Kasumi-1 (cell line): ENCODE measurements at regions not wholly inside any gene's neighbourhood (a gene's known extent, or its start where the extent isn't known, plus 50 kb on each side); places are given as distances from the start of the nearest gene placed in this dataset.

ENCODE experiments used
- DNase-seq, 2 experiments: peaks; one replicate each; lab custom pipeline; 2025; lab: John Stamatoyannopoulos, UW

DNA sequence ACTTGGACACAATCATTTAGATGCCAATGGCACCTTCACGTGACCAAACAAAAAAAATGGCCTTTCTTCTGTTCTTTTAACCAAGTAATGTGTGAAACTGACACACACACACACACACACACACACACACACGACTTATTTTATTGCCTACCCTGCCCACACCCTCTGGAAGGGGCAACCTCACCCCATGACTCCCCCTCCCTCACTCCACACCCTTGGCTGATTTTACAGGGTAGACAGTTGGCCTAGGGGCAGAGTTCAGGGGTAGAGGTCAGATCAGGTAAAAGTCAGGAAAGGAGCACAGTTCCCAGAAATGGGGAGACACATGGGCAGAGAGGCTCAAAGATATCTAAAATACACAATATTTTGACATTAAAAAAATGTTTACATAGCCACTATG lies 144.8 kb upstream of the GJB5 start:
- DNase-seq: no peak

- no peak for DNase-seq
These were observed 143.3 kb upstream of the GJB5 start for GRCh38 chr1:34611571-34611970.

- DNase-seq: no peak
These were observed 142.6 kb upstream of the GJB5 start for GRCh38 chr1:34612091-34612827.

- no peak for DNase-seq
These were observed 137.3 kb upstream of the GJB5 start for GRCh38 chr1:34617321-34618118.

GRCh38 chr1:34618381-34618780 lies 136.5 kb upstream of the GJB5 start:
- no peak for DNase-seq

DNA sequence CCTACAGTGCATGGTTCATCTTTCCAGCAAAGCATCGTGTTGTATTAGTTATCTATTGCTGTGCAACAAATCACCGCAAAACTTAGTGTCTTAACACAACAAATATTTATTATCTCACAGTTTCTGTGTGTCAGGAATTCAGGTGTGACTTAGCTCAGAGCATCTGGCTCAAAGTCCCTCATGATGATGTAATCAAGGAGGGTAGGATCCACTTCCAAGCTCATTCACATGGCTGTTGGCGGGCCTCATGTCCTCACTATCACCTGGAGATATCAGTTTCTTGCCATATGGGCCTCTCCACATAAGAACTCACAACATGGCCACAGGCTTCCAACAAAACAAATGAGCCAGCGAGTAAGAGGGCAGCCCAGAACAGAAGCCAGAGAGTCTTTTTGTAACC lies 135.6 kb upstream of the GJB5 start:
- no peak for DNase-seq

DNA sequence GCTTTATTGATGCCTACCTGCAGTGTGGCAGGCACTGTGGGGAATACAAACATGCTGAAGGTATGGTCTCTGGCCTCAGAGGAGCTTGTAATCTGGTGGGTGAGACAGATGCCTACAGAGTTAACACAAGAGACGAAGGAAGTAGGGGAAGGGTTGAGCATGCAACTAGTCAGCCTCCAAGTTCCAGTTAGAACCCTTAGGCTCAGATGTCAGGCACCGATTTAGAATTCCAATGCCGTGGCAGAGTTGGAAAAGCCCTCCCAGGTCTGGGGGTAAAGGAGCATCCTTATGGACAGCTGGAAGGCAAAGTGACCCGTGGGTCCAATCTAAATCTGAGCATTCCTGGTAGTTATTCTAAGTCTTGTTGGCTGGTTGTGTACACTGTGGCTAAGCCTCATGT lies 132.9 kb upstream of the GJB5 start:
- DNase-seq: no peak

DNA sequence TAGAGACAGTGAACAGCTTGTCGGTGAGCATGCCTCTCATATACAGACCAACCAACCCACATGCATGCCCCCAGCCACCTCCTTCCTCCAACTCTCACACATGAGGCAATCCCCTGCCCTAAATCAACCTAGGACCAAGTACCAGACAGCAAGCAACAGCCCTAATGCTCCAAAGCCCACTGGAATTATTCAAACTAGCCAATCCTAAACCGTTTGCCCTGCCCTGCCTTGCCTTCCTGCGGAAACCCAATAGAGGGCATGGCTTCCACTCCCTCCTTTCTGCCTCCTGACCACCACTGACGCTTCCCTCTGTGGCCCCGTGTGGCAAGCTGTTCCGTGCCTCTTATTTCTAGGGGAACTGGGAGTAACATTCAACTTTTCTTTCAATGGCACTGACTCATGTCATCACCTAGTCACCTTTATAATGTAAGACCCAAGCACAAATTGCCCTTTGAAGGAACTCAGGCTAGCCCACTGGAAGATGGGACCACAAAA lies 129.3 kb upstream of the GJB5 start:
- DNase-seq: no peak

GRCh38 chr1:34627465-34628240 lies 127.2 kb upstream of the GJB5 start:
- DNase-seq: no peak

GRCh38 chr1:34631126-34631525 lies 123.7 kb upstream of the GJB5 start:
- no peak for DNase-seq

DNA sequence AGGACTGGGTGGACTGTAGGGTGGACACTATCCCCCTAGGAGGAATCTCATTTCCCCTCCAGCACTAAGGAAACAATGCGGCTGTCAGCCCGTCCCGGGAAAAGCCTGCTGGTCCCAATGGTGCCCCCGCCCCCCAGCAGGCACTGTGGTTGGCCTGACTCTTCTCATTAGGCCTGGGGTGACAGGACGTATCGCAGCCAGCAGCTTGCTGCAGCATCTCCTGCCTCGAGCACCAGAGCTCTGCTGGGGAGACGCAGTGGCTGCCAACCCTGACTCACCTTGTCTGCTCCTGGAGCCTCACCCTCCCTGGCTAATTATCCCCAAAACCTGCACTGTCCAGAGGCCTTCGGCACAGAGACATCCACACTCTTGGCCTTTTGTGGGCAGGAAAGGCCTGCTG lies 115.1 kb upstream of the GJB5 start:
- DNase-seq: no peak

DNA sequence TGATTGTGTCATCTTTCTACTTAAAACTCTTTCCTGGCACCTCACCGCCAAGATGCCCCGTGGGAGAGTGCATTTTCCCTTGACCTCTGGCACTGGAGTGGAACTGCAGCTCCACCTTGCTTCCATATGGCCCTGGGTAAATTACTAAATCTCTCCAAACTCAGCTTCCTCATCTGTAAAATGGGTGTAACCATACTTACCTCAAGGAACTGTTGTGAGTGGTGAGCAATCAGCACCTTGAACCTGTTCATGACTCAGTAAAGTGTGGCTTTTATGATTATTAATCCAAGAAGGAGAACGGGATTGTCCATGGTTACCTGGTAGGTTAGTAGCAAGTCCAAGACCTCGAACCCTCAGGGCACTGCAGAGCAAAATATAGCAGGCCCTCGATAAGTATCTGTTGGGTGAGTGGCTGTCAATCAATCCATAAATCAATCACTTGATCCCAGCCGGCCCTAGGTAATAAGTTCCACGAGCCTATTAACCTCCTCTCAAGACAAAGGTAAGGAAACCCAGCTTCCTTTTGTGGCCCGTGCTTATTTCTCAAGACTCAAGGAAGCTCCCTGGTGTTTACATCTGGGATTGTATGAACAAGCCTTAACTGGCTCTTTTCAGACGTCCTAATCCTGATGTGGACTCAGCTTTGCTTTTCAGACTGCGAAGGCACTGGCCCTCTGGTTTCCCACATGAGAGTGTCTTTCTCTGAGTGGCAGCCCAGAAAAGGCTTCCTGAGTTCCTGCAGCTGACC lies 114.0 kb upstream of the GJB5 start:
- no peak for DNase-seq

- DNase-seq: no peak
These were observed 112.2 kb upstream of the GJB5 start for GRCh38 chr1:34642679-34643078.

DNA sequence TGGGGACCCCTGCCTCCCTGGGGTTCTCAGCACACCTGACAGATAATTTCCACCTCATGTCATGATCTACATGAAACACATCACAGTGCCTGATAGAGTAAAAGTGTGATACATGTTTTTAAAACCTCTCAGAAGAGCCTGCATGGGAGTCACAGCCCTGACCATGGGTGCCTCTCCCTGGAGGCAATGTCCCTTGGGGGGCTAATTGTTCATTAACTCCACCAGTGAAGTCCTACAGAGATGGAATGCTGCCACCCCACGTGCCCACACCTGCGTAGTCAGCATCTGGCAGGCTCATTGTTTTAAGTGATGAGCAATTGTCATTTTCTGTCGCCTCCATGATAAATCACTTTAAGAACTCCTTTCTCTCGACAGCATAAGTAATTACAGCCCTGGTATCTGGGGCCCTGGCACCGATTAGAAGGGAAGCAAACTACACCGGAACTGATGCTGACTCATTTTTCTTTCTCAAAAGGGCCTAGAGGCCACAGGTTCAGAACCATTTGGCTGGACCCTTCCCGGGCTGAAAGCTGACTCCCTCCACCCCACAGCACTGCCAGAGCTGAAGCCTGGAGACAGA lies 109.6 kb upstream of the GJB5 start:
- DNase-seq: no peak

DNA sequence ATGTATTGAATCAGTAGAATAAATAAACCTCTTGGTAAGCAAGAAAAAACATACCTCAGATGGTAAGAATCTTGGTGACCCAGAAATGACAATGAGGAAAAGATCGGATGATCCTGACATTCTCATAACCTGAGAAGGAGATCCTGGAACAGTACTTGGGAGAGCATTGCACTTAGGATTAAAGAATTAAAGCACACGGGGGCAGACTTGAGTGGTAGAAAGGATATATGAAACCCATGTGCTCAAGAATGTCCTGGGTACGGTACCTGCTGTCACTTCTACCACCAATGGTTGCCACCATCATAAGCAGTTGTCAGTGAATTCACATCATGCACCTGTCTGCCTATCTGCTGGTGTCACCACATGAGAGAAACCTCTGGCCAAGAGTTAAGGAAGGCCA lies 108.9 kb upstream of the GJB5 start:
- no peak for DNase-seq

DNA sequence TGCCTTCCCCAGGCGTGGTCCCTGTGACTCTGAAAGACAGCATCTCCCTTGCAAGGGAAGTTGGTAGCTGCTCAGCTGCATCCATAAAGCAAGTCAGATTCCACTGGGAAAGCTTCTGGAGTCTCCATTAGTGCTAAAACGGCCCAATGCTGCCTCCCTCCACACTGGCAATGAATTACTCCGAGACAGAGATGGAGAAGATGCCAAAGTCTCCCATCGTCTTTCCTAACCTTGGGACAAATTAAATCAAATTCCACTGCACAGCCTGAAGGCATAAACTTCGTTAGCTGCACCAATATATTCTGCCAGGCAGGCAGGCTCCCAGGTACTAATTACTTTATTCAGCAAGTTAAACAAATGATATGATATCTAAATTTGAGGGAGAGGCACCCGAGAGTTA lies 106.3 kb upstream of the GJB5 start:
- no peak for DNase-seq

DNA sequence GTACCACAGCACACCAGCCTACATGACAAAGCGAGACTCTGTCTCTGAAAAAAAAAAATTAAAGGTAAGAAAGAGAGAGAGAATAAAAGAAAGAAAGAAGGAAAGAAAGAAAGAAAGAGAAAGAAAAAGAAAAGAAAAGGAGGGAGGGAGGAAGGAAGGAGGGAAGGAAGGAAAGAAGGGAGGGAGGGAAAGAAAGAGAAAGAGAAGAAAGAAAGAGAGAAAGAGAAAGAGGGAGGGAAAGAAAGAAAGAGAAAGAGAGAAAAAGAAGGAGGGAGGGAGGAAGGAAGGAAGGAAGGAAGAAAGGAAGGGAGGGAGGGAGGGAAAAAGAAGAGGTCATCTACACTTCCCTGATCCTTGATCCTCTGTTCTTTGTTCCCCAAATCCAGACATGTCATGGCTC lies 104.8 kb upstream of the GJB5 start:
- DNase-seq: no peak

GRCh38 chr1:34650800-34651199 lies 104.0 kb upstream of the GJB5 start:
- no peak for DNase-seq

- DNase-seq: no peak
These were observed 101.7 kb upstream of the GJB5 start for GRCh38 chr1:34653110-34653509.

DNA sequence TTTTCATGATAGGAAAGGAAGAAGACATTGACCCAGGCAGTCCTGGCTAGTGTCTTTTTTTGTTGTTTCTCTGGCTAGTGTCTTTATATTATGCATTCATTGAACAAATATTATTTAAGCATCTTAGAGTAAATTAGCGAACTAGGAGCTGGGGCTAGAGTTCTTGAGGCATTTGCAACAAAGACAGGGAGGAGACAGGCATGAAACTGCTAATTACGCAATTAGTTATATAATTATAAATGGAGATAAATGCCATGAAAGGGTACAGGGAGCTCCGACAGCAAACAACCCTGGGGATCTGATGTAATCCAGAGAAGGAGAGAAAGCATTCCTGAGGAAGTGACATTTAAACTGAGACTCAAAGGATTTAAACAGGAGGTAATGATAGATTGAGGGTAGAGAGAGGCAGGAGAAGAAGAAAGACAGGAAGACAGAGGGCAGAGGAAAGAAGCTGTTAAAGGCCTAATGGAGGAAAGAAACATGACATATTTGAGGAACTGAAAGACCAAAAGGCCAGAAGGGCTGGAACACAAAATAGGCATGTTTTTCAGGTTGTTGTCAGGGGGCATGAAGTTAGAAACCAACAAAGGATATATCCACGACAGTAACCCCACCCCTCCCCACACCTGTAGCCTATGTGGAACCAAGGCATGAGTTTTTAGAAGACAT lies 99.5 kb upstream of the GJB5 start:
- DNase-seq: no peak

GRCh38 chr1:34655875-34656240 lies 99.0 kb upstream of the GJB5 start:
- no peak for DNase-seq
